ENCODE measurements at regions not wholly inside any gene's neighbourhood (a gene's known extent, or its start where the extent isn't known, plus 50 kb on each side); places are given as distances from the start of the nearest gene placed in this dataset.

DNA sequence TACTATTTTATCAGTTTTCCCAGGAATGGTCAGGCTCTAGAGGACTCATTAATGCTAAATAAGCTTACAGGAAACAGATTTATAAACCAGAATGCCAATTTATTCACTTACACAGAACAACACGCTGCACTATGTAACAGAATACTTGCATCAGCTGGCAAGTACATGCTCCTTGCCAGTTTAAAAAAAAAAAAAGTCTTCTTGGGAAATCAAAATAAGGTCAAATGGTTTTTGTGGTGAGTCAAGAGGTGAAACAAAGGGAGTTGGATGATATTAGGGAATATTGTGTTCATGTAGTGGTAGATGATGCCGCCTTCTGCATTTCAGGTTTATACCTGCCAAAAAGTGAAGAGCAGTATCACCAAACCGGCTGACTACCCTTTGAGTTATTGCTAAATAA lies 1322.1 kb upstream of the ZEB2 start:
- TF ChIP-seq CTCF (IDR thresholded peaks at IDR 0.05) (no peak), POLR2A (IDR thresholded peaks at IDR 0.05) (no peak)

All from uterus (tissue), 2 donors.